Stomach (tissue), 4 donors: ENCODE measurements at regions not wholly inside any gene's neighbourhood (a gene's known extent, or its start where the extent isn't known, plus 50 kb on each side); places are given as distances from the start of the nearest gene placed in this dataset.

Experiments
- POLR2A ChIP-seq, 4 donors: fragments of 450-650 bp; IDR thresholded peaks; one replicate each; pipeline ENCODE4 v1.6.1; 2016; ENCODE audit warnings: antibody characterized with exemption in 4 of 4, control low read depth in 2 of 4, mild to moderate bottlenecking in 1 of 4, moderate library complexity in 1 of 4
- TF ChIP-seq, protein P1 (sequence below), 7 experiments: fragments of 450-650 bp in 4 of 7; fragments of 200-600 bp in 3 of 7; sonication (generic) in 3 of 7; IDR thresholded peaks; one replicate each; pipeline ENCODE4 v1.5.1; 2016 to 2019; ENCODE audit warnings: antibody characterized with exemption in 7 of 7, control low read depth in 2 of 7, mild to moderate bottlenecking in 1 of 7

DNA sequence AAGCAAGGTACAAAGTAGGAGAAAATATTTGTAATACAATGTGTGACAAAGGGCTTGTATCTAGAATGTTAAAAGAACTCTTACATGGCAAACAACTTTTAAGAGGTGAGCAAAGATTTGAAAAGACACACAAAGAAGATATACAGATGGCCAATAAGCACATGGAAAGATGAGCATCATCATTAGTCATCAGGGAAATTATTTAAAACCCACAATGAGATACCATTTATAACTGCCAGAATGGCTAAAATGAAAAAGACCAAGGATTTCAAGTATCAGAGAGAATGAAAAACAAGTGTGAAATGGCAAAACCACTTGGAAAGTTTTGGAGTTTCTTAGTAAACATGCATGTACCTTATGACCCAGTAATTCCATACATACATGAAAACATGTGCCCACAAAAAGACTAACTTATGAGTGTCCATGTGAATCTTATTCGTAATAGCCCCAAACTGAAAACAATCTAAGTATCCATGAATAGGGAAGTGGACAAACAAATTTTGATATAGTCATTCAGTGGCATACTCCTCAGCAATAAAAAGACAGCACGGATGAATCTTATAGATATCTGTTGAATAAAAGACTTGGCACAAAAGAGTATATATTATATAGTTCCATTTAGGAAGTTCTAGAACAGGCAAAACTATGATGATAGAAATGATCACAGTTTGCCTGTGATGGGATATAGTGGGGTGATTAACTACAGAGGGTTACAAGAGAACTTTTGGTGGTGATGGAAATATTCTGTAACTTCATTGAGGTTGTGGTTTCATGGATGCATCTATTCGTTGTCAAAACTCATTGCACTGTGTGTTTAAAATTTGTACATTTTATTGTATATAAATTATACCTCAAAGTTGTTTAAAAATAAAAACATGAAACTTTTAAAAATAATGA lies 82.0 kb downstream of the DISP1 start:
- no peak for TF ChIP-seq POLR2A (IDR thresholded peaks at IDR 0.05)
- TF ChIP-seq, protein P1, sequence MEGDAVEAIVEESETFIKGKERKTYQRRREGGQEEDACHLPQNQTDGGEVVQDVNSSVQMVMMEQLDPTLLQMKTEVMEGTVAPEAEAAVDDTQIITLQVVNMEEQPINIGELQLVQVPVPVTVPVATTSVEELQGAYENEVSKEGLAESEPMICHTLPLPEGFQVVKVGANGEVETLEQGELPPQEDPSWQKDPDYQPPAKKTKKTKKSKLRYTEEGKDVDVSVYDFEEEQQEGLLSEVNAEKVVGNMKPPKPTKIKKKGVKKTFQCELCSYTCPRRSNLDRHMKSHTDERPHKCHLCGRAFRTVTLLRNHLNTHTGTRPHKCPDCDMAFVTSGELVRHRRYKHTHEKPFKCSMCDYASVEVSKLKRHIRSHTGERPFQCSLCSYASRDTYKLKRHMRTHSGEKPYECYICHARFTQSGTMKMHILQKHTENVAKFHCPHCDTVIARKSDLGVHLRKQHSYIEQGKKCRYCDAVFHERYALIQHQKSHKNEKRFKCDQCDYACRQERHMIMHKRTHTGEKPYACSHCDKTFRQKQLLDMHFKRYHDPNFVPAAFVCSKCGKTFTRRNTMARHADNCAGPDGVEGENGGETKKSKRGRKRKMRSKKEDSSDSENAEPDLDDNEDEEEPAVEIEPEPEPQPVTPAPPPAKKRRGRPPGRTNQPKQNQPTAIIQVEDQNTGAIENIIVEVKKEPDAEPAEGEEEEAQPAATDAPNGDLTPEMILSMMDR (IDR thresholded peaks at IDR 0.05) = no peak
